ENCODE measurements at regions not wholly inside any gene's neighbourhood (a gene's known extent, or its start where the extent isn't known, plus 50 kb on each side); places are given as distances from the start of the nearest gene placed in this dataset.

GRCh38 chr4:43680421-43680820 is 768.2 kb downstream of the KCTD8 start:
- TF ChIP-seq CTCF (IDR thresholded peaks at IDR 0.05; ENCODE audit: insufficient read depth, missing control alignments) = no peak
- DNase-seq (ENCODE audit: insufficient read length, low spot score) (no peak), FAIRE-seq (no peak)

GRCh38 chr4:43682551-43682950 is 766.1 kb downstream of the KCTD8 start:
- TF ChIP-seq CTCF (IDR thresholded peaks at IDR 0.05; ENCODE audit: insufficient read depth, missing control alignments) = no peak
- FAIRE-seq (no peak), DNase-seq (ENCODE audit: insufficient read length, low spot score) (no peak)

- no peak for TF ChIP-seq CTCF (IDR thresholded peaks at IDR 0.05; ENCODE audit: insufficient read depth, missing control alignments)
- FAIRE-seq (no peak), DNase-seq (ENCODE audit: insufficient read length, low spot score) (no peak)
Measured at GRCh38 chr4:43690116-43690515, 758.5 kb downstream of the KCTD8 start.

GRCh38 chr4:43693876-43694275 is 754.7 kb downstream of the KCTD8 start:
- DNase-seq (ENCODE audit: insufficient read length, low spot score) = no peak
- FAIRE-seq = no peak
- no peak for TF ChIP-seq CTCF (IDR thresholded peaks at IDR 0.05; ENCODE audit: insufficient read depth, missing control alignments)

- no peak for TF ChIP-seq CTCF (IDR thresholded peaks at IDR 0.05; ENCODE audit: insufficient read depth, missing control alignments)
- no peak for FAIRE-seq
- DNase-seq (ENCODE audit: insufficient read length, low spot score) = no peak
Measured at GRCh38 chr4:43709443-43709842, 739.2 kb downstream of the KCTD8 start.

GRCh38 chr4:43716721-43717395 is 731.8 kb downstream of the KCTD8 start:
- no peak for DNase-seq (ENCODE audit: insufficient read length, low spot score)
- FAIRE-seq = no peak
- TF ChIP-seq CTCF (IDR thresholded peaks at IDR 0.05; ENCODE audit: insufficient read depth, missing control alignments) = no peak

GRCh38 chr4:43718369-43718768 is 730.2 kb downstream of the KCTD8 start:
- no peak for TF ChIP-seq CTCF (IDR thresholded peaks at IDR 0.05; ENCODE audit: insufficient read depth, missing control alignments)
- DNase-seq (ENCODE audit: insufficient read length, low spot score) = no peak
- FAIRE-seq = no peak
